NCI-H2227 treated with DMSO at 0.1 percent for 48 hours (cell line): ENCODE measurements at regions not wholly inside any gene's neighbourhood (a gene's known extent, or its start where the extent isn't known, plus 50 kb on each side); places are given as distances from the start of the nearest gene placed in this dataset.

ENCODE experiments used
- DNase-seq: peaks from one replicate; lab custom pipeline; 2025; lab: John Stamatoyannopoulos, UW

DNA sequence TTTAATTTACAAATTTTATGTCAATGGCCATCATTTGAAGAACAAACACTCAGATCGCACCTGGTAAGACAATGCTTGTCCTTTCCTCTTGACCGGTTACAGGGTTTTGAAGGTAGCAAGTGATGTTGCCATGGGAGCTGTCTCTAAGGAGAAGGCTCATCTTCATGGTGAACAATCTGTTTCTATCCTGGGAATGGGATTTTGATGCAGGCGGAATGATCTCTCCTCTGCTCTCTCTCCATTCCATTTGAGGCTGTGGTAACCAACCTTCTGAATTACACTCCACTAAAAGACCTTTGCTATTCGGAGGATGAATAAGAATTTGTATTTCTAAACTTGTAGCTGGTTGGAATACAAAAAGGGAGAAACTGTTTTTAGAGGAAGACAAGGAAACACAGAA, 57.9 kb upstream of the SLC5A9 start:
- DNase-seq: no peak

DNA sequence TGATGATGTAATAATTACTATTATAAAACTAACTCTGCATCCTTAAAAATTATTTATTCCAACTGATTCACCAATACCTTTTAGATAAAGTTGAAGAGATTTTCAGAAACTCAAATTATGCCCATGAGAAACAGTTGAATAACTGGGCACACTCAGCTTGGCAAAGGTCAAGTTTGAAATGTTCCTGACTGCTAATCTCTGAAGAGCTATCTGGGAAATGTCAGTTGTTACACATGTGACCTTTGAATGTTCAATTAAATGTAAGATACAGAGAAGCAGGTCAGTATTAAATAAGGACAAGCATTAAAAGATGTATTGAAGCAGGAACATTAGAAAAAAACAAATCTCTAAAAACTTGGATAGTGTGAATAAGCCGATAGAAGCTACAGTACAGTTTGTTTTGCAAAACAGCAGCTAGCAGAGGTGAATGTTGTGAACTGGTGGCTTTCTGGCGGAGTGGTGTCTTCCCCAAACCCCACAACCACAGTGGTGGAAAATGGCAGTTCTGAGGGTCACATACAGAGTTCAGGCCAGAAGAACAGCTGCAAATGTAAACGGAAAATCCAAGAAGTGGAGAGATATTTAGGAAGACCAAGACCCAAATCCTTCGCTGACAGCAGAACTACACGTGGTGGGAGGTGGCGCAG, 61.9 kb upstream of the SLC5A9 start:
- no peak for DNase-seq

GRCh38 chr1:48139275-48139674, 83.2 kb upstream of the SLC5A9 start:
- no peak for DNase-seq

GRCh38 chr1:48127735-48128685, 94.5 kb upstream of the SLC5A9 start:
- DNase-seq: no peak

DNA sequence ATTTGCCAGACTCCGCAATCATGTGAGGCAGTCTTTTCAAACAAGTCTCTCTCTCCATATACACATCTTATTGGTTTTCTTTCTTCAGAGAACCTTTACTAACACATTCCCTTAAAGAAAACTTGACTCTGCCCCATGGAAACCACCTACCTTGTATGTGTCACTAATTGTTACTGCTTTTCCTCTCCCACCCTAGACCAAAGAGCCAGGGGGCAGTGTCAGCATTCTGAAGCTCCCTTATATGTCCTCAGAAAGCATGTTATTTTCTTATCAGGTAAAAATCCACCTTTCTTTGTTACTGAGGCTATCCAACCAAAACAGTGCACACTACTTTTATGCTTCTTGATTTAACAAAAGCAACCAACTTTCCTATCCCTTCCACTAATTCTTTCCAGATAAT, 98.9 kb upstream of the SLC5A9 start:
- no peak for DNase-seq

GRCh38 chr1:48121955-48122354, 100.6 kb upstream of the SLC5A9 start:
- no peak for DNase-seq

DNA sequence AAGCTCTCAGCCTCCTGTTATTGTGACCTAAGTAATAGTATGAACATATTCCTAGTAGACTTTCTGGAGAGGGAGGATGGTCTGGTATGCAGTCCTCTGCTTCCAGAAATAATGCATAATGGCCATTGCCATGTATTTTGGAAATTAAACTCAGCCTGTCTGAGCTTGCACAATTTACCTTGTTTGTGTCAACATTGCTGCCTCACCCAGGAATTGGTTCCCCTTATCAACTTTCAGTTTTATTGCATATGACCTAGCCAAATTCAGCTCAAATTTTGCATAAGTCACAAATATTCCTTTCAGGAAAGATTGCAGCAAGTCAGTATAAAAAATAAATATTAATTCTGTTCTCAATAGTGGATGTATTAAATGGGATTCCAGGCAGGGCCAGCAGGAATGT, 101.9 kb upstream of the SLC5A9 start:
- no peak for DNase-seq

DNA sequence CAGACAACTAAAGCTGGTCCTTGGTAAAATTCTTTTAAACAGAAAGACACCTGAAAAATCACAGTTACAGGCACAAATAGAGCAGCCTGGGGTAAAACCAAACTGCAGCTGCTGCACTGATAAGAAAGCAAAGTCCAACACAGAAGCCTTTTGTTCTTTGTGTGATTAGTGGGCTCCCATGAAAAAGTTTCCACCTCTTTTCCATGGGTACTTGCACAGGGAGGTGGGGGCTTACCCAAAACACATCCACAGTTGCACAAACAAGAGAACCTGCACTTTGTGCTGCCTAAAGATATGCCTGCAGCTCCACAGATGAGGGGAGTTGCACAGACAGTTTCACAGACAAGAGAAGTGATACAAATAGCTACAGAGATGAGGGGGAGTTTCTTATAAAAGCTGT, 106.7 kb upstream of the SLC5A9 start:
- no peak for DNase-seq

GRCh38 chr1:48114596-48115382, 107.7 kb upstream of the SLC5A9 start:
- DNase-seq: no peak

GRCh38 chr1:48109390-48110013, 112.3 kb upstream of the TRABD2B start:
- peak; percentile 48 for DNase-seq

GRCh38 chr1:48107516-48107915, 110.3 kb upstream of the TRABD2B start:
- DNase-seq: no peak

DNA sequence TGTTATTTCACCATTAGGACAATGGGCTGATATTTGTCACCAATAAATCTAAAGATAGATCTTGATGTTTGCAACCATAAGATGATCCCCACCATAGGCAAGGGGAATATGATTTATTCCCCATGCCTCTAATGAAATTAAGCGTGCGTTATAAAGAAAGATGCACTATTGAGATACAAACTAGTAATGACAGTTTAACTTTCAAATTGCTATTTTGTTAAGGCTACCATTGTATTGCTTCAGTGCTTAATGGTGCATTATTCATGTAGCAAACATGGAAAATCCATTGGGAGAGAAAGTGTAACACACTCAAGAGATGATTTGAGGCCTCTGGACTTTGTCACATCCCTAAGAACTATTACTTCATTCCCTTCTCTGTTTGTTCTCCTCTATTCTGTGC, 108.9 kb upstream of the TRABD2B start:
- no peak for DNase-seq

DNA sequence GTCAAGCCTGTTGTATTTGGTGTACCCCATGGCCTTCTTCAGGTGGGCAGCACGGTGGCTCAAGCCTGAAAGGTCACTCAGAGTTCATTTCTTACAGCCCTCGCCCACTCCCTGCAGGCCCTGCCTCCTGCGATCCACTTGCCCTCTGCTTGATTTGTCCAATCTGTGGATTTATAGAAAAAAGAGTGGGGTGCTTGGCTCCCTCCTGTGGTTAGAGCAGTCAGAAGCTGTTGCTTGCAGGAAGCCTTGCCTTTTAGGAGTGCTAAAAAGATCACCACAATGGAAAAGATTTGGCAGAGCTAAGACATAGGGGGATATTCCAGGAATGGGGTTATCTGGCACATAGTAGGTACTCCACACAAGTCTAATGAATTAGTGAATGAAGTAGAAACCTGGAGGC, 108.0 kb upstream of the TRABD2B start:
- no peak for DNase-seq

DNA sequence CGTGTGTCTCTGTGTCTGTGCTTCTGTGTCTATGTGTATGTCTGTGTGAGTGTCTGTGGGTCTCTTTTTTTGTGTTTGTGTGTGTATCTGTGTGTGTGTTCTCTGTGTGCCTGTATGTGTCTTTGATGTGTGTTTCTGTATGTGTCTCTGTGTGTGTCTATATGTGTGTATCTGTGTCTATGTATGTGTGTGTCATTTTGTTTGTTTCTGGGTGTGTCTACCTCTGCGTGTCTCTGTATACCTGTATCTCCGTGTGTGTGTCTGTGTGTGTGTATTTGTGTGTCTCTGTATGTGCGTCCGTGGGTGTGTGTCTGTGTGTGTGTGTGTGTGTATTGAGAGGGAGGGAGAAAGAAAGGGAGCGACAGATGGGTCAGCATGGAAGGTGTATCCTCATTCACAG, 106.3 kb upstream of the TRABD2B start:
- DNase-seq: no peak

- DNase-seq: no peak
These were observed 105.6 kb upstream of the TRABD2B start for GRCh38 chr1:48102766-48103165.

DNA sequence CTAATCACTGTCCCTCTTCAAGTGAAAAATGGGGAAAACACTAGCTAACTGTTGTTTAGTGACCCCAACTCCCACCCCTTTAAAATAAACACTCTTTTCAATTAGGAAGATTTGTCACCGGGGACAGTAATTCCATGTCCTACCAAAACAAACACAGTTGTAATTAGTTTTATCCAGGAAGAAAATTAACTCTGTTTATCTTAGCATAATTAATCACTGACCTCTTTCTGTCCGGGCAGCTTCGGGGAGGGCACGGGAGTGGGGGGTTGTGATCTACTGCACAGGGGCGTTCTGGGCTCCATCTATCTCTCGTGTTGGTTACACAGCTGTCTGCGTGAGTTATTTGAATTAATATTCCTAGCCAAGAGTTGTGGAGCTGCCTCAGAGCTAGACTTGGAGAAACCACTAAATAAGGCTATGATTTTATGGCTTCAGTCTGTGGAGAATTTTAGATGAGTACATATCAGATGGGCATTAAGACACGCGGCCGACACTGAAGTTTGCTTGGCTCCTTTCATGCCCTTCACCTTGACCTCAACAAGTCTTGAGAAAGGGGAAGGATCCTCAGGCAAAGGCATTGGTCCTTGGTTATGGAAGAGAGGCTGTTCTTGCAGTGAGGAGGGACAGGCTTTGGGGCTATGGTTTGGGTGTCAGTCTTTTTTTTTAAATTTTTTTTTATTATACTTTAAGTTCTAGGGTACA, 102.0 kb upstream of the TRABD2B start:
- DNase-seq: no peak

DNA sequence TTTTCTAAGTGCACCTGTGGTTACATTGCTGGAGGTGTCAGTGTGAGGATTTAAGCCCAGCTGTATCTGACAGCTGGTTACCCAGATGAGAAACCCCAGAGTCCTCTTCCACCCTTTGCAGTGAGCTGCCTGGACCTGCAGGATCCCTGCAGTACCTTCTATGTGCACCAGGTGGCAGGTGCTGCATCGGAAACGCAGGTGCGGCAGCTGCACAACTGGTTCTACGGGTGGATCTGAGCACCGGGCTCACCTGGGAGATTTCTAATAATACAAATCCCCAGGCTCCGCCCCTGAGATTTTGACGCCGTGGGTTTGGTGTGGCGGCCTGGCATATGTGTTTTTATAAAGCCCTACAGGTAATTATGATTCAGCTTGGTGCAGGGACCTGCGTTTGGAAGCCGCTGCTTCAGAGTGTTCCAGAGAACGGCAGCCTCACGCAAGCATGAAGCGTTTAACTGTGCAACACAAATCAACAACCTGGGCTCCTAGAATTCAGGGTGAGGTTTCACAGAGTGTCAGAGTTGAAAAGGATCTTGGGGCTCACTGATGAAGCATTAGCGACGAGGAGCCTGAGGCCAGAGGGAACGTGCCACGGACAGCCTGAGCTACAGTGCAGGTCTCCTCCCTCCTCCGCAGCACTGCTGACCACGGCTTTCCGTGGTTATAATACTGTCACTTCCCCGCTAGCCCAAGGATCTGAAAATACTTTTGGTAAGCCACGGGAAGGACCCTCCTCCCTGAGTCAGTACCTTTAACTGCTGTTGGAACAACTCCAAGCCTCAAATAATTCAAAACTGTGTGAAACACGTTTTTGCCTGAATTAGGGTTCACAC, 96.7 kb upstream of the TRABD2B start:
- peak; percentile 67 for DNase-seq

DNA sequence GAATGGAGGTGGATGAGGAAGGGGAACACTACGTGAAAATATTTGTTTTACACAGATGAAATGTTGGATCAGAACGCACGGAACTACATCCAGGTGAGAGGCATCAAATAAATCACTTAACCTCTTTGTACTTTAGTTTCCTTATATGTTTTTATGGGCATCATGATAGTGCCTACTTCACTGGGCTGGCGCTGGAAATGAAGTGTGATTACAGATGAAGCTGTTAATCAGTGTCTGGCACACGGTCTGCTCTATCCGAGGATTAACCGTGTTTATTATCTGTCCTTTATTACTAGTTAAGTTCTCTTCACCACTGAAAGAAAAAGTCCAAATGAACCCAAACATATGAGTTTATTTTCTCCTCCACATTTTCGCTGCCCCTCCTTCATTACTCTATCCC, 96.0 kb upstream of the TRABD2B start:
- DNase-seq: no peak

DNA sequence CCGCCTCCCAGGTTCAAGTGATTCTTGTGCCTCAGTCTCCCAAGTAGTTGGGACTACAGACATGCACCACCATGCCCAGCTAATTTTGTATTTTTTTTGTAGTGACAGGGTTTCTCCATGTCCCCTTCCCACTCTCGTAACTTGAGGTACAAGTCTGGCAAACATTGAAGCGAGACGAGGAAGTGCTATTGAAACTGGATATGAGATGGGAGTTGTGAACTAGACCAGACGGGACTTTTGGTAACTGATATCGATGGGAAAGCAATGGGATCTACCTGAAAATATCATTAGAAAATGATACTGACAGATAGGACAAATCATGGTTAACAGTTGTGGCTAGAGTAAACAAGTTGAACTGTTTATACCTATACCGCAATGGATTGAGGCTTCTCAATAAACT, 95.2 kb upstream of the TRABD2B start:
- no peak for DNase-seq

DNA sequence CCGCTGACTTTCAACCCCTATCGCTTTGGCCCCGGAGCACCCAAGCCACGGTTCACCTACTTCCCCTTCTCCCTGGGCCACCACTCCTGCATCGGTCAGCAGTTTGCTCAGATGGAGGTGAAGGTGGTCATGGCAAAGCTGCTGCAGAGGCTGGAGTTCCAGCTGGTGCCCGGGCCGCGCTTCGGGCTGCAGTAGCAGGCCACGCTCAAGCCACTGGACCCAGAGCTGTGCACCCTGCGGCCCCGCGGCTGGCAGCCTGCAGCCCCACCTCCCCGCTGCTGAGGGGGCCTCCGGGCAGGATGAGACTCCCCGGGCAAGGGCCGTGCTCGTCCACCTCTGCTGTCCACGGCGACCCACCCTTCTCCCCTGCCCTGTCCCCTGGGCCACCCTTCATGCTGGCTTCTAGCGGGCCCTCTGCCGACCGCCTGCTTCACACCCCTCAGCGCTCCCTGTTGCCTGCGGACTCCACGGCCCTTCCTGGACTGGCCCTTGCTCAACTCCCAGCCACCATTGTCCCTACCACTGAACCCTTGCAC, 92.2 kb upstream of the TRABD2B start:
- no peak for DNase-seq
